A673 (cell line): ENCODE measurements at regions not wholly inside any gene's neighbourhood (a gene's known extent, or its start where the extent isn't known, plus 50 kb on each side); places are given as distances from the start of the nearest gene placed in this dataset.

ENCODE experiments used
- CTCF ChIP-seq: fragments of 300-800, 200-600 bp; sonication (generic); conservative IDR thresholded peaks from 2 replicates; pipeline ENCODE4 v1.5.1; 2017; ENCODE audit warnings: low read depth, mild to moderate bottlenecking, antibody characterized with exemption, low read length, moderate library complexity, mixed read lengths
- EZH2 ChIP-seq: fragments of 200-600 bp; sonication (generic); IDR thresholded peaks from 2 replicates; pipeline ENCODE4 v1.6.1; 2017; ENCODE audit warnings: borderline replicate concordance, low read depth, mild to moderate bottlenecking, mixed read lengths, antibody characterized with exemption, low read length; ENCODE audit not compliant: poor library complexity, severe bottlenecking

GRCh38 chr7:20993693-20994092, 207.0 kb upstream of the SP8 start:
- TF ChIP-seq CTCF (no peak), EZH2 (no peak)
